MM.1S (cell line): ENCODE measurements at regions not wholly inside any gene's neighbourhood (a gene's known extent, or its start where the extent isn't known, plus 50 kb on each side); places are given as distances from the start of the nearest gene placed in this dataset.

Experiments
- EZH2 ChIP-seq: fragments of 300-600 bp; sonication (generic); optimal IDR thresholded peaks from 2 replicates; pipeline ENCODE3; 2017; ENCODE audit warnings: low read depth, mild to moderate bottlenecking, antibody characterized with exemption, low read length, mixed read lengths
- EZH2phosphoT487 ChIP-seq: fragments of 300-600 bp; sonication (generic); IDR thresholded peaks from 2 replicates; pipeline ENCODE4 v1.6.1; 2018; ENCODE audit warnings: antibody characterized with exemption, low read length
- TF ChIP-seq, protein P1 (sequence below): fragments of 300-600 bp; sonication (generic); IDR thresholded peaks from 2 replicates; pipeline ENCODE4 v1.5.1; 2016; ENCODE audit warnings: antibody characterized with exemption, low read length, mixed read lengths

DNA sequence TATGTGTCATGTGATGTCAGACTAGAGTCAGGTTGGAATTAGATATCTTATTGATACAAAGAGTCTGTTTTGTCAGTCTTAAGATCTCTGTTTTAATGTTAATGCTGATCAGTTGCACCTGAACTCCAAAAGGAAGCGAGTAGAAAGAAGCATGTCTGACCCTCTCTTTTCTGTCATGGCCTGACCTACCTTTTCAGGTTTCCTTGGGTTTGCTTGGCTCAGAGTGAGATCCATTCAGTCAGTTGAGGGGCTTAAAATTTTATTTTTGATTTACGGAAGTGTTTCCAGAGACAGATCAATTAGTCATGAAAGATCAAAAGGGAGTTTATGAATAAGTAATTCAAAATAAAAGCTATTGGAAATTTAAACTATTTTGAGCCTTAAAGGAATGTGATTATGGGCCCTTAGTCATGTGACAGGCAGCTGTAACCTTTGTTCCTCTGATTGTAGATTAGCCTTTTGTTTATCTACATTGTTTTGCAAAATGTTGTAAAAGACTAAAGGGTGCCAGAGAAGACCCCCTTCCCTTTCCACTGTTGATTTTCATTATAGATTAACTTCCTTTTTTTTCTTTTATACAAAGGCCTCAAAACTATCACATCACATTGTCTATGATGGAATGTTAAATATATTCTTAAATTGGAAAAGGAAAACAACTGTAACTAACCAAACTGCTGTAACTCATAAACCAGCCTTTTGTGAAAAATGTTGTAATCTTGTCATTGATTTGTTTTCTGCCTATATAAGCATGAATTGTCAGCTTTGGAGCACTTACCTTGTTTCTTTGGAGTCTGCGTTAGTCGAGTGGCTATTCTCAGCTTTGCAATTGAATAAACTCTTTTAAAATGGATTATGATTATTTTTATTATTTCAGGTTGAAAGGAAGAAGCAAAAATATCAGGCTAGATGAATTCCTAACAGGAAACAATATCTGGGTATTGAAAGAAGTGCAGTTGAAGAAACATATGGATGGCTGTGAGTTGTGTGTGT lies 195.5 kb upstream of the MBL2 start:
- TF ChIP-seq, protein P1, sequence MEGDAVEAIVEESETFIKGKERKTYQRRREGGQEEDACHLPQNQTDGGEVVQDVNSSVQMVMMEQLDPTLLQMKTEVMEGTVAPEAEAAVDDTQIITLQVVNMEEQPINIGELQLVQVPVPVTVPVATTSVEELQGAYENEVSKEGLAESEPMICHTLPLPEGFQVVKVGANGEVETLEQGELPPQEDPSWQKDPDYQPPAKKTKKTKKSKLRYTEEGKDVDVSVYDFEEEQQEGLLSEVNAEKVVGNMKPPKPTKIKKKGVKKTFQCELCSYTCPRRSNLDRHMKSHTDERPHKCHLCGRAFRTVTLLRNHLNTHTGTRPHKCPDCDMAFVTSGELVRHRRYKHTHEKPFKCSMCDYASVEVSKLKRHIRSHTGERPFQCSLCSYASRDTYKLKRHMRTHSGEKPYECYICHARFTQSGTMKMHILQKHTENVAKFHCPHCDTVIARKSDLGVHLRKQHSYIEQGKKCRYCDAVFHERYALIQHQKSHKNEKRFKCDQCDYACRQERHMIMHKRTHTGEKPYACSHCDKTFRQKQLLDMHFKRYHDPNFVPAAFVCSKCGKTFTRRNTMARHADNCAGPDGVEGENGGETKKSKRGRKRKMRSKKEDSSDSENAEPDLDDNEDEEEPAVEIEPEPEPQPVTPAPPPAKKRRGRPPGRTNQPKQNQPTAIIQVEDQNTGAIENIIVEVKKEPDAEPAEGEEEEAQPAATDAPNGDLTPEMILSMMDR, result no peak
- TF ChIP-seq EZH2phosphoT487, result no peak
- no peak for TF ChIP-seq EZH2
